Left lobe of liver (tissue), 2 donors: ENCODE measurements at regions not wholly inside any gene's neighbourhood (a gene's known extent, or its start where the extent isn't known, plus 50 kb on each side); places are given as distances from the start of the nearest gene placed in this dataset.
"Not testable (repeated sequence)": the region's sequence is repeated elsewhere in the genome, so short reads cannot be mapped to it uniquely, and the experiment has no call there.

ENCODE experiments used
- ATAC-seq: fragments of 200-7000 bp; cut with Tn5 transposase; one replicate; pipeline ENCODE4 v1.9.1; 2020; ENCODE audit warnings: mild to moderate bottlenecking, moderate library complexity
- DNase-seq: peaks from one replicate; pipeline ENCODE4 v3.0.0-alpha.2; 2020; ENCODE audit warnings: low spot score
- donor health status: DM: no; HTN: no; CAD: no; lungs with moderate emphysema.
- donor health status: DM: no; HTN: yes; CAD: no.

GRCh38 chr9:103068753-103069152, 73.6 kb downstream of the CYLC2 start:
- ATAC-seq (no peak), DNase-seq (no peak)

DNA sequence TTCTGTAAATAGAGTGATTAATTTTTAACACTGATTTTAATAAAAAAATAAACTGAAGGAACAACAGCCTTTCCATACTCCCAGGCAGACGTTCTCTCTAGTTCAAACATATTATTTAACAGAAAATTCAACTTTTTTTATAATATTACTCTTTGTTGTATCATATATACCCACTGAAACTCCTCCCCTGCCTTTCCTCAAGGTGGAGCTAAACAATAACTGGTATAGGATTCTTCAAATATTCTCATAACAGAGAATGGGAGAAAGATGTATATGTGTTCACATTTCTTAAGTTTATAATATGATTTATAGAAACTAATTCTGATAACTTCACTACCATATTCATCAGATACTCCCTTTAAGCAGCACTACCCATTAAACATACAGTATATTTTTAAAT, 83.4 kb downstream of the CYLC2 start:
- ATAC-seq (no peak), DNase-seq (no peak)

- ATAC-seq (no peak), DNase-seq (no peak)
Observed at GRCh38 chr9:103082494-103082893, 87.4 kb downstream of the CYLC2 start.

GRCh38 chr9:103089357-103089756, 94.2 kb downstream of the CYLC2 start:
- no peak for DNase-seq
- ATAC-seq, result no peak

DNA sequence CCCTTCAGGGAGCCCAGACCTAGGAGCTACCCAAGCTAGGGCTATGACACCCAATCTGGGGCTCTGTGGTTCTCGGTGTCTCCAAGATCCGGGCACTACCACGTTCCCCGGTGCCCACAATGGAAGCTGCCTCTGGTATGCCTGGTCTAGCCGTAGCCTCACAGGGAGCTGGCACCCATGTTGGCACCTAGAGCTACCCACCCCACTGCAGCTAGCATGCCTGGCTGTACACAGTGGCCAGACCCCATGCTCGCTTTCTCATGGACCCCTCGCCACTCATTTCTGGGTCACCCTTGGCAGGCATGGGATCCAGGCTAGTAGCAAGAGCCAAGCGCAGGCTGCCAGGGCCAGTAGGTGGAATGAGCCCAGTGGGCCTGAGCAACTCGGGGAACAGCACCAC, 109.0 kb downstream of the CYLC2 start:
- no peak for DNase-seq

DNA sequence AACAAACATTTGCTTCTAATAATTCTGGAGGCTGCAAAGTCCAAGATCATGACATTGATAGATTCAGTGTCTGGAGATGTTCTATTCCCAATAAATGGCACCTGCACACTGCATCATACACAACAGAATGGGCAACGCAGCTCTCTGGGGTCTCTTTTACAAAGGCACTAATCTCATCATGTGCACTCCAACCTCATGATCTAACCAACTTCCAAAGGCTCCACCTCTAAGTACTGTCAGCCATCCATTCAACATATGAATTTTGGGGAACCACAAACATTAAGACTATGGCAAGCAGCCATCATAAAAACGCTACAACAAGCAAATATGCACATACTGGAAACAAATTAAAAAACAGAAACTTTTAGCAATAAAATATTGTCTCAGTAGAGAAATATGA, 121.1 kb downstream of the CYLC2 start:
- DNase-seq (no peak), ATAC-seq (no peak)

More for the DNA sequence above, 109.0 kb downstream of the CYLC2 start:
- no peak for ATAC-seq

GRCh38 chr9:103126494-103126893, 131.4 kb downstream of the CYLC2 start:
- ATAC-seq (no peak), DNase-seq (no peak)

DNA sequence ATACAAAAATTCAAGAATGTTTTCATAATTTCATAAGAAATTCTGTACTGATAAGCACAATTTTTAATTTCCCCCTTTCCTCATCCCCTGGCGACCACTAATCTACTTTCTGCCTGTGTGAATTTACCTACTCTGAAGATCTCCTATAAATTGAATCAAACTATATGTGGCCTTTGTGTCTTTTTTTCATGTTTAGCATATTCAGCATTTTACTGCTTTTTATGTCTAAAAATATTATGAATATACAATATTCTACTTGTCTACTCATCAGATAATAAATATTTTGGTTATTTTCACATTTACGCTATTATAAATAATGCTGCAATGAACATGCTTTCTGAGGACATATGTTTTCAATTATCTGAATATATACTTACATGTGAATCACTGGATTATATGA, 144.8 kb downstream of the CYLC2 start:
- DNase-seq (no peak), ATAC-seq (no peak)

DNA sequence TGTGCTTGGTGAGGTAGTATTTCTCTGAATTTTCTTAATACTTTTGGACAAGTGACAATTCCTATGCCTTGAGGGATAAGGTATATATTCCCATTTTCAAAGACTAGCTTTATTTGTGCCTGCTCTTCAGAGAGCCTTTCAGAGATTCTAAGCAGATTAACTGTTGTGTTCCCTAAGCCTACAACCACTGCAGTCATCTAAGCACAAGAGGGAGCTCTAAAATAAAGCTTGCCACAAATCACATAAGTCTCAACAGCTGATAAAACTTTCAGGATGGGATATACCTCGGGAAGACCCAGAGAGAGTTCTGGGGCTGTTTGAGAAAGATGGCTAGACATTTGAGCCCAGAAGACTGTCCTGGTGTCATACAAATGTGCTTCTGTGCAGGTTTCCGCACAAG, 157.3 kb downstream of the CYLC2 start:
- ATAC-seq, result no peak
- no peak for DNase-seq

DNA sequence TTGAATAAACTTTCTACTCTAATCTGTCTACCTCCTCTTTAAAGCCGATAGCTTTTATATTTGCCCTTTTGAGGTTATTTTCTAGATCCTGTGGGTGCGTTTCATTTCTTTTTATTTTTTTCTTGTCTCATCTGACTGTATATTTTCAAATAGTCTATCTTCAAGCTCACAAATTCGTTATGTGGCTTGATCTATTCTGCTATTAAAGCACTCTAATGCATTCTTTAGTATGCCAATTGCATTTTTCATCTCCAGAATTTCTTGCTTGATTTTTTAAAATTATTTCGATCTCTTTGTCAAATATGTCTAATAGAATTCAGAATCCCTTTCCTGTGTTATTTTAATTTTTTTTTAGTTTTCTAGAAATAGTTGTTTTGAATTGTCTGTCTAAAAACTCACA, 172.4 kb downstream of the CYLC2 start:
- no peak for ATAC-seq

DNA sequence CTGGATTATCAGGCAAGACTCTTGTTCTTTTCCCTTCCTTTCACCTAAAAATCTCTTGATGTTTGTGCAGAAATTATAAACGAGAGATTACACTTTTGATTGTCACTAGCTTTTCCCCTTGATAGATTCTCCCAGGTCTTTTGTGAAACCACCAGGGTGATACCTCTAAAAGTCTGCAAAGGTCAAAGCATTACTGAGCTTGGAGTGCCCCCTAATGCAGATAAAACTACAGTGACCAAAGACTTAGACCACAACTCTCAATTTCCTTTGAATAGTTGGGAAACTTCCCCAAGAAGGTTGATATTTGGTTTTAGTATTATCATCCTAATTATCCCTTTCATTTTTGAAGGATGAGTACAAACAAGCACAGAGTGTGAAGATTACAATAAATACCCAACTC, 173.1 kb downstream of the CYLC2 start:
- ATAC-seq, result no peak
- DNase-seq, result no peak

More for the DNA sequence above, 172.4 kb downstream of the CYLC2 start:
- no peak for DNase-seq

DNA sequence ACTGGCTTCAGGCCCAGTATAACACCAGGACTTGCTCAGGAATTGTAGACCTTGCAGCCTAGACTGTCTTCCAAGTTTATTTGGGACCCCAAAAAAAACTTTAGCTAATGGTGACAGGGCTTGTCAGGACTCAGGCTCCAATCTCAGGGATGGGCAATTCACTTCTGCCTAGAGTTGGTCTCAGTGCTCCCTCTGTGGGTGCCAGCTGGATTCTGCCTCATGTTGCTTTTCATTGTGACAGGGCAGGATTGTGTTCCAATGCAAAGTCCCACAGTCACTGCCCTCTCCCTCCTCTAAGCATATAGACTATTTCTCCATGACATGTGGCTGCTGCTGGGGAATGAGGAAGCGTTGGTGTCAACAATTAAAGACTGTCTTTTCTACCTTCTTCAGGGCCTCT, 174.7 kb downstream of the CYLC2 start:
- ATAC-seq, result no peak
- DNase-seq, result no peak

DNA sequence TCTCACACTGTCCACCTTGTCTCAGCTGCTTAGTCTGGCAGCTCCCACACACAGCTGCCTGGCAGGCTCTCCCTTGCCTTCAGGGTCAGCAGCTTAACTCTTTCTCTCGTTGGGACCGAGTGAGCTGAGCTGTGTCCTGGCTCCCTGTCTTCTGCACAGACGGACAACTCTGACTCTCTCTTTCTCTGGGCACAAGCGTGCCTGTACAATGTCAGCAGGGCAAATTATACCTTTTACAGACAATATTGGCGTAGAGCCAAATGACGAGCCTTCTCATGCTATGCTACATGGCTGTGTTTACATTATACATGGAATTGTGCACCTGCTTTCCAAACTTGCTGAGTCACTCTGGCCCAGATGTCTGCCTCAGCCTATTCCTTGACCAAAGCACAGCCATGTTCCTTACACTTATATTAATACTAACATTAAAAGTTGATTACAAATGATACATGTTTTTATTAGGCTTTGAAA, 188.6 kb downstream of the CYLC2 start:
- no peak for DNase-seq
- no peak for ATAC-seq

- DNase-seq, result no peak
- ATAC-seq, result no peak
Observed at GRCh38 chr9:103186959-103187358, 191.8 kb downstream of the CYLC2 start.

- no peak for DNase-seq
Observed at GRCh38 chr9:103188781-103189350, 193.7 kb downstream of the CYLC2 start.

DNA sequence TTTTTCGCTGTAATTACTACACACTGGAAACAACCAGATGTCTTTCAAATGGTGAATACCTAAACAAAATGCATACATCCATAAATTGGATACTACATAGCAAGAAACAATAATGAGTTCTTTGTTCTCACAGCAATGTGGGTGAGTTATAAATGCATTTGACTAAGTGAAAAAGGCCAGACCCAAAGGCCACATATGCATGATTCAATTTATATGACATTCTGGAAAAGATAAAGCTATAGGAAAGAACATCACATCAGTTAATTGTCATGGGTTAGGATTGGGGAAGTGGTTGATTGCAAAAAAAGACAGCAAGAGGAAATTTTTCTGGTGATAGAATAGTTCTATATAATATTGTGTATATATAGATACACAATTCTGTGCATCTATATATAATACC, 198.9 kb downstream of the CYLC2 start:
- DNase-seq (no peak), ATAC-seq (no peak)

More at GRCh38 chr9:103188781-103189350, 193.7 kb downstream of the CYLC2 start:
- no peak for ATAC-seq

- DNase-seq (no peak), ATAC-seq (no peak)
Observed at GRCh38 chr9:103203172-103203571, 208.0 kb downstream of the CYLC2 start.

DNA sequence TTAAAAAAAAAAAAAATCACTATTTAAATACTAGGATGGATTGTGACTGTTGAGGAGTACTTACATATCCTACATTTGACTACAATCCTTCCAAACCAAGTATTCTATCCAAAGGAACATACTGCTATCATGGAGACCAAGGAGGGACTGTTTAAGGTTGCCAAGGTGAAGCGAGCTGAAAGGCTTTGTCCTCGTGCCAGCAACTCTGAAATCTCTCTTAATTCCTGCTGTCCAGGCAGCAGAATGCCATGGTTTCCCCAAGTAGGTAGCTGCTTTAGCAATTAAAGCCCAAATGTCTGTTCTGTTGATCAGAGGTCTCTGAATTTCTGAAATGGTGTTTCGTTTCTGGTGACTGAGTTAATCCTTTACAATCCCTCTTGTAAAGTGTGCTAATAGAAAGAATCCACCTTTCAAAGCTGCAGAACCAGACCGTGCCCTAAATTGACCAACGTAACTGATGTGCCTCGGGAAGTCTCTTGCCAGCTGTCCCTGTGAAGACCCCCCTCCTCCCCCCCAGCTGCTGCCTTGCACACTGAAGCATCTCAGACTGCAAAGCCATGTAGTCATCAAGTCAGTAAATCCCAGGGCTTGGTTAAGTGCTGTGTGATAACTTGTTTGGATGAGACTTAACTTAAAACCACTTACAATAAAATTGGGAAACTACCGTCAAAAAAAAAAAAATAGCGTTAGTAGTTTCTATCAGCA, 210.9 kb downstream of the CYLC2 start:
- not testable (repeated sequence) for ATAC-seq, DNase-seq

GRCh38 chr9:103210607-103211006, 215.5 kb downstream of the CYLC2 start:
- ATAC-seq (no peak), DNase-seq (no peak)

GRCh38 chr9:103215197-103215596, 220.1 kb downstream of the CYLC2 start:
- DNase-seq, result no peak
- ATAC-seq, result no peak

- no peak for DNase-seq
- ATAC-seq, result no peak
Observed at GRCh38 chr9:103225702-103226646, 230.8 kb downstream of the CYLC2 start.

GRCh38 chr9:103226647-103227013, 231.5 kb downstream of the CYLC2 start:
- ATAC-seq (no peak), DNase-seq (no peak)
